ENCODE measurements at regions not wholly inside any gene's neighbourhood (a gene's known extent, or its start where the extent isn't known, plus 50 kb on each side); places are given as distances from the start of the nearest gene placed in this dataset.

- BruUV-seq (replicated peaks) = no TSS peak
- TF ChIP-seq EGR1 (IDR thresholded peaks at IDR 0.05; ENCODE audit: low read depth) = no peak
- no peak for TF ChIP-seq ZNF274 (IDR thresholded peaks at IDR 0.05; ENCODE audit: low read depth, low read length)
- no peak for TF ChIP-seq POLR2AphosphoS5 (IDR thresholded peaks at IDR 0.05; ENCODE audit: low read depth, low read length)
- TF ChIP-seq ZFX (IDR thresholded peaks at IDR 0.05) = no peak
- TF ChIP-seq EZH2 (IDR thresholded peaks at IDR 0.05) = no peak
- no peak for TF ChIP-seq ELF1 (IDR thresholded peaks at IDR 0.05; ENCODE audit: borderline replicate concordance, low read depth)
- no peak for TF ChIP-seq SRF (IDR thresholded peaks at IDR 0.05; ENCODE audit: low read depth)
- no peak for TF ChIP-seq CTCF (IDR thresholded peaks at IDR 0.05 in 2 of 3, conservative IDR thresholded peaks at IDR 0.05 in 1 of 3; ENCODE audit: borderline replicate concordance in 1 of 3, insufficient read depth in 1 of 3, low read depth in 2 of 3, low read length in 2 of 3)
- no peak for TF ChIP-seq FOSL1 (IDR thresholded peaks at IDR 0.05; ENCODE audit: low read depth)
- TF ChIP-seq JUND (IDR thresholded peaks at IDR 0.05) = no peak
- no peak for TF ChIP-seq CBX3 (IDR thresholded peaks at IDR 0.05; ENCODE audit: low read depth)
- no peak for TF ChIP-seq SP1 (IDR thresholded peaks at IDR 0.05; ENCODE audit: low read depth)
- no peak for TF ChIP-seq RAD21 (IDR thresholded peaks at IDR 0.05; ENCODE audit: low read depth)
- TF ChIP-seq ATF3 (IDR thresholded peaks at IDR 0.05) = no peak
- TF ChIP-seq YY1 (IDR thresholded peaks at IDR 0.05; ENCODE audit: extremely low read depth, insufficient replicate concordance, low read depth, low read length) = no peak
- no peak for TF ChIP-seq SIN3A (IDR thresholded peaks at IDR 0.05; ENCODE audit: low read depth)
- TF ChIP-seq REST (IDR thresholded peaks at IDR 0.05; ENCODE audit: low read depth) = no peak
- no peak for TF ChIP-seq ZBTB33 (IDR thresholded peaks at IDR 0.05; ENCODE audit: extremely low read depth, insufficient replicate concordance, low read length)
- ChIA-PET POLR2A (no interaction called here), CTCF (no interaction called here), RAD21 (ENCODE audit: low non-redundant PET in 1 of 2, low total read pairs in 2 of 2, uncharacterized antibody in 2 of 2, unreplicated experiment in 2 of 2) (no interaction called here)
- Histone ChIP-seq H3K4me2 (ENCODE audit: low read length) (no peak overlapping the region), H3K9me3 (ENCODE audit: control insufficient read depth in 1 of 2, insufficient read depth in 1 of 2, low read depth in 1 of 2, low read length in 2 of 2) (no peaks in the 10 kb centered on the region), H3K4me3 (replicated peaks in 1 of 2; ENCODE audit: low read depth in 1 of 2, low read length in 2 of 2) (no peak overlapping the region), H2AFZ (ENCODE audit: low read depth, low read length, poor library complexity, severe bottlenecking) (no peak overlapping the region), H3K9me2 (ENCODE audit: insufficient read depth) (no peaks in the 10 kb centered on the region), H3K4me1 (ENCODE audit: control insufficient read depth in 1 of 2, insufficient read depth in 2 of 2, low read length in 2 of 2) (no peaks in the 10 kb centered on the region), H3K27me3 (ENCODE audit: insufficient read depth, low read length) (peaks cover 40% of the 10 kb centered on the region), H3K36me3 (ENCODE audit: control insufficient read depth in 1 of 2, insufficient read depth in 2 of 2, low read length in 2 of 2) (no peaks in the 10 kb centered on the region), H3K9ac (ENCODE audit: low read length) (no peak overlapping the region), H4K20me1 (ENCODE audit: insufficient read depth) (no peaks in the 10 kb centered on the region), H3K27ac (ENCODE audit: low read depth, low read length) (no peak overlapping the region), H3K79me2 (ENCODE audit: insufficient read depth, low read length) (no peaks in the 10 kb centered on the region)
- ATAC-seq (no peak), DNase-seq (ENCODE audit: low read depth, low spot score) (no peak)
- intact Hi-C loops (cut with micrococcal nuclease) = no loop called here
Measured at GRCh38 chr18:10322004-10322403, 132.4 kb upstream of the APCDD1 start.

All from HCT116 (cell line).